K562 (cell line): ENCODE measurements at regions not wholly inside any gene's neighbourhood (a gene's known extent, or its start where the extent isn't known, plus 50 kb on each side); places are given as distances from the start of the nearest gene placed in this dataset.

Experiments
- ATAC-seq: fragments of 200-7000 bp; cut with Tn5 transposase; 3 replicates; pipeline ENCODE4 v1.9.1; 2020; ENCODE audit warnings: moderate library complexity
- BruUV-seq: library from RNA; stranded (reverse); fragments of 400-500 nt; replicated peaks from 2 replicates; lab custom pipeline; 2021; lab: Mats Ljungman, UMichigan
- CTCF ChIA-PET: fragments of 300-600 bp; formaldehyde crosslinking; extraction: SDS; loops from one replicate; lab custom pipeline; 2021; ENCODE audit warnings: low intra/inter-chr PET ratio; lab: Yijun Ruan, JAX
- POLR2A ChIA-PET: fragments of 300-600, 350-650 bp; sonication (Branson Sonifier 250); formaldehyde crosslinking; extraction: SDS; loops from one replicate; lab custom pipeline; 2021; ENCODE audit warnings: antibody characterized with exemption, inconsistent platforms; lab: Yijun Ruan, JAX
- DNase-seq, 4 experiments: peaks; one replicate each; pipeline versions ENCODE4 v3.0.0 to v3.0.0-alpha.2; 2011 to 2018; ENCODE audit warnings: low spot score in 3 of 4, mixed read lengths in 3 of 4; ENCODE audit errors: extremely low read depth in 1 of 4
- FAIRE-seq: peaks from 2 replicates; lab custom pipeline; 2011; peaks lifted over from hg19 to GRCh38; lab: Jason Lieb, UNC
- H2AFZ ChIP-seq: 2 replicates; pipeline ENCODE4 v1.6.0; 2011; ENCODE audit warnings: low read depth, low read length, control low read depth, inconsistent platforms
- H3K27ac ChIP-seq: fragments of 200-600 bp; 3 replicates; pipeline ENCODE4 v1.8.0; 2011; ENCODE audit warnings: low read depth, mild to moderate bottlenecking, control low read depth, inconsistent platforms, low read length, moderate library complexity, mixed read lengths; ENCODE audit errors: extremely low read depth
- H3K27me3 ChIP-seq, 2 experiments: fragments of 300-600 bp in 1 of 2; 2 replicates in 1 of 2; 3 replicates in 1 of 2; pipeline versions ENCODE4 v1.6.0 to v1.8.0; 2011; ENCODE audit warnings: inconsistent platforms in 2 of 2, low read length in 2 of 2, mild to moderate bottlenecking in 1 of 2, mixed read lengths in 1 of 2, moderate library complexity in 1 of 2; ENCODE audit not compliant: control insufficient read depth in 2 of 2, insufficient read depth in 2 of 2
- H3K36me3 ChIP-seq: fragments of 300-600 bp; 3 replicates; pipeline ENCODE4 v1.8.0; 2011; ENCODE audit warnings: mild to moderate bottlenecking, low read length, inconsistent platforms; ENCODE audit not compliant: control insufficient read depth, insufficient read depth
- H3K4me1 ChIP-seq, 2 experiments: fragments of 200-600 bp in 1 of 2; replicated peaks in 1 of 2; 2 replicates in 1 of 2; 3 replicates in 1 of 2; pipeline versions ENCODE4 v1.5.1 to v1.8.0; 2011; ENCODE audit warnings: inconsistent platforms in 2 of 2, low read length in 2 of 2, mild to moderate bottlenecking in 1 of 2, mixed read lengths in 1 of 2, moderate library complexity in 1 of 2; ENCODE audit not compliant: control insufficient read depth in 2 of 2, insufficient read depth in 2 of 2
- H3K4me2 ChIP-seq: 2 replicates; pipeline ENCODE4 v1.6.1; 2011; ENCODE audit warnings: low read length, control low read depth, inconsistent platforms, mixed read lengths; ENCODE audit not compliant: insufficient read depth
- H3K4me3 ChIP-seq: fragments of 200-600 bp; sonication (generic), shearing (Covaris generic); 2 replicates; pipeline ENCODE4 v1.5.1; 2016; ENCODE audit warnings: control low read depth, inconsistent platforms
- H3K79me2 ChIP-seq: fragments of 200-600 bp; 3 replicates; pipeline ENCODE4 v1.8.0; 2011; ENCODE audit warnings: low read length, inconsistent platforms; ENCODE audit not compliant: control insufficient read depth, insufficient read depth
- H3K9ac ChIP-seq, 2 experiments: 2 replicates each; pipeline versions ENCODE4 v1.6.0 to v1.6.1; 2011; ENCODE audit warnings: low read depth in 2 of 2, low read length in 2 of 2, control low read depth in 1 of 2, inconsistent platforms in 1 of 2, mild to moderate bottlenecking in 1 of 2, mixed read lengths in 1 of 2; ENCODE audit not compliant: insufficient read depth in 1 of 2
- H3K9me1 ChIP-seq: one replicate; pipeline ENCODE4 v1.6.0; 2011; ENCODE audit warnings: inconsistent platforms, mild to moderate bottlenecking, low read length, moderate library complexity; ENCODE audit not compliant: control insufficient read depth, insufficient read depth
- H3K9me3 ChIP-seq: replicated peaks from 2 replicates; pipeline ENCODE4 v1.5.1; 2011; ENCODE audit warnings: low read depth, low read length, inconsistent platforms; ENCODE audit not compliant: control insufficient read depth, insufficient read depth
- H4K20me1 ChIP-seq: replicated peaks from 2 replicates; pipeline ENCODE4 v1.6.1; 2011; ENCODE audit warnings: low read length, inconsistent platforms, mixed read lengths; ENCODE audit not compliant: control insufficient read depth, insufficient read depth
- BRD4 ChIP-seq: fragments of 200-600 bp; sonication (generic); IDR thresholded peaks from 2 replicates; pipeline ENCODE4 v1.6.1; 2017; ENCODE audit warnings: inconsistent platforms
- CC2D1A ChIP-seq: fragments of 450-650 bp; IDR thresholded peaks from 2 replicates; pipeline ENCODE4 v1.6.1; 2017; ENCODE audit warnings: mild to moderate bottlenecking
- CREM ChIP-seq: IDR thresholded peaks from 2 replicates; pipeline ENCODE4 v1.6.1; 2014; ENCODE audit warnings: antibody characterized with exemption, low read depth
- GABPA ChIP-seq: fragments of 200-800 bp; sonication (Bioruptor generic); conservative IDR thresholded peaks from 2 replicates; pipeline ENCODE4 v1.6.1; 2016; ENCODE audit warnings: low read depth, missing genetic modification characterization, missing compliant biosample characterization
- HNRNPLL ChIP-seq: fragments of 200-400 bp; formaldehyde crosslinking; IDR thresholded peaks from 2 replicates; pipeline ENCODE4 v1.6.1; 2017; ENCODE audit warnings: low read length, low read depth, mild to moderate bottlenecking; ENCODE audit not compliant: poor library complexity, severe bottlenecking
- KLF13 ChIP-seq: fragments of 450-650 bp; IDR thresholded peaks from 2 replicates; pipeline ENCODE4 v1.6.1; 2016; ENCODE audit warnings: missing genetic modification characterization, low read depth, mild to moderate bottlenecking, missing compliant biosample characterization, moderate library complexity, borderline replicate concordance
- NFE2 ChIP-seq: IDR thresholded peaks from 2 replicates; pipeline ENCODE4 v1.6.1; 2014; ENCODE audit warnings: antibody characterized with exemption, low read depth
- NR2C2 ChIP-seq, 2 experiments: fragments of 200-800 bp in 1 of 2; sonication (Bioruptor generic) in 1 of 2; sonication (generic) in 1 of 2; formaldehyde crosslinking in 1 of 2; IDR thresholded peaks; 2 replicates each; pipeline versions ENCODE4 v1.6.1 to v1.8.0; 2016 to 2022; ENCODE audit warnings: mild to moderate bottlenecking in 1 of 2, missing compliant biosample characterization in 1 of 2, missing genetic modification characterization in 1 of 2, missing genetic modification reagents in 1 of 2
- TEAD4 ChIP-seq, 2 experiments: sonication (generic) in 1 of 2; formaldehyde crosslinking in 1 of 2; IDR thresholded peaks; 2 replicates each; pipeline versions ENCODE4 v1.6.1 to v1.8.0; 2012 to 2022; ENCODE audit warnings: borderline replicate concordance in 1 of 2, inconsistent platforms in 1 of 2, low read length in 1 of 2, mild to moderate bottlenecking in 1 of 2, missing genetic modification reagents in 1 of 2
- ZNF121 ChIP-seq: sonication (generic); formaldehyde crosslinking; conservative IDR thresholded peaks from 2 replicates; pipeline ENCODE4 v1.8.0; 2022; ENCODE audit warnings: missing genetic modification reagents
- ZNF282 ChIP-seq: sonication (generic); formaldehyde crosslinking; IDR thresholded peaks from 2 replicates; pipeline ENCODE4 v1.8.1; 2023; ENCODE audit warnings: missing genetic modification reagents
- ZNF644 ChIP-seq: fragments of 200-800 bp; sonication (Bioruptor generic); IDR thresholded peaks from 2 replicates; pipeline ENCODE4 v1.6.1; 2016; ENCODE audit warnings: low read depth, missing genetic modification characterization, missing compliant biosample characterization
- ZSCAN29 ChIP-seq: fragments of 450-650 bp; IDR thresholded peaks from 2 replicates; pipeline ENCODE4 v1.6.1; 2017
- in situ Hi-C: fragments of 300-500 bp; cut with MboI; formaldehyde crosslinking; loops from 4 replicates; pipeline ENCODE4 v1.15.0; 2018; ENCODE audit warnings: inconsistent platforms, mixed read lengths
- intact Hi-C: fragments of 100-400 bp; cut with micrococcal nuclease; formaldehyde crosslinking; loops from 2 replicates; pipeline ENCODE4 v1.14.2; 2022
- TF ChIP-seq, protein P1 (sequence below): fragments of 200-600 bp; sonication (generic); IDR thresholded peaks from one replicate; pipeline ENCODE4 v1.6.1; 2012; ENCODE audit warnings: mild to moderate bottlenecking, low read depth, low read length, inconsistent platforms

DNA sequence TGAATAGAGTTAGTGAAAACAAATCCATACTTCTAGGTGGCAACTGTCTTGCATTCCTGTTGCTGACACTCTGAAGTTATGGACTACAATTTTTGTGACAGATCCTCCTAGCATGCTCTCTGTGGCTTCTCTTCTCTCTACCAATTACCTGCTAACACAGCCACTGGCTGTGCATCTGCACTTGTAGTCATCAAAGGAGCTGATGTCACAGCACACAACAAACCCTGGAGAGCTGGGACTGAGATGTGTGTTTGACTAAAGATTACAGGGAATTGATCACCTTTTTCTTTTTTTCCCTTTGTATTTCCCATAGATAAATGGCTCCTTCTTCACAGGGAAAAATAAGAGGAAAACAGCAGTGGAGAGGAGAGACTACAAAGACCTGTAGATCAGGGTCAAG, 278.4 kb upstream of the CCDC54 start:
- no peak overlapping the region for H2AFZ ChIP-seq
- intact Hi-C loops (no loop called here), in situ Hi-C loops (no loop called here)
- no peaks in the 10 kb centered on the region for H3K27me3 ChIP-seq
- DNase-seq (no peak), ATAC-seq (no peak), FAIRE-seq (no peak)
- H3K4me3 ChIP-seq: no peak overlapping the region
- BruUV-seq: no TSS peak
- no peaks in the 10 kb centered on the region for H3K9me3 ChIP-seq
- no peaks in the 10 kb centered on the region for H3K79me2 ChIP-seq
- H3K36me3 ChIP-seq: no peaks in the 10 kb centered on the region
- no peak overlapping the region for H3K4me2 ChIP-seq
- H3K4me1 ChIP-seq: no peaks in the 10 kb centered on the region
- POLR2A ChIA-PET: interaction anchor here (0.6 kb wide), 1 partner anchor 23 kb away, joined by 3 read pairs; no protein-coding TSS in a partner anchor
- H4K20me1 ChIP-seq: no peaks in the 10 kb centered on the region
- CTCF ChIA-PET: no interaction called here
- no peak overlapping the region for H3K27ac ChIP-seq
- H3K9me1 ChIP-seq: no peaks in the 10 kb centered on the region
- no peak overlapping the region for H3K9ac ChIP-seq
- no peak for TF ChIP-seq KLF13
- TF ChIP-seq ZSCAN29: no peak
- TF ChIP-seq HNRNPLL: no peak
- no peak for TF ChIP-seq NFE2
- no peak for TF ChIP-seq ZNF121 (CRISPR knock-in tag)
- TF ChIP-seq TEAD4 (IDR thresholded peaks at IDR 0.05; ENCODE audit: low read length): no peak
- TF ChIP-seq TEAD4 (CRISPR knock-in tag; IDR thresholded peaks at IDR 0.05; ENCODE audit: borderline replicate concordance): no peak
- TF ChIP-seq ZNF282 (CRISPR knock-in tag): no peak
- TF ChIP-seq GABPA (tag): no peak
- no peak for TF ChIP-seq NR2C2 (CRISPR knock-in tag; IDR thresholded peaks at IDR 0.05)
- no peak for TF ChIP-seq NR2C2 (tag; IDR thresholded peaks at IDR 0.05)
- TF ChIP-seq CC2D1A: no peak
- TF ChIP-seq CREM: no peak
- no peak for TF ChIP-seq BRD4
- TF ChIP-seq, protein P1, sequence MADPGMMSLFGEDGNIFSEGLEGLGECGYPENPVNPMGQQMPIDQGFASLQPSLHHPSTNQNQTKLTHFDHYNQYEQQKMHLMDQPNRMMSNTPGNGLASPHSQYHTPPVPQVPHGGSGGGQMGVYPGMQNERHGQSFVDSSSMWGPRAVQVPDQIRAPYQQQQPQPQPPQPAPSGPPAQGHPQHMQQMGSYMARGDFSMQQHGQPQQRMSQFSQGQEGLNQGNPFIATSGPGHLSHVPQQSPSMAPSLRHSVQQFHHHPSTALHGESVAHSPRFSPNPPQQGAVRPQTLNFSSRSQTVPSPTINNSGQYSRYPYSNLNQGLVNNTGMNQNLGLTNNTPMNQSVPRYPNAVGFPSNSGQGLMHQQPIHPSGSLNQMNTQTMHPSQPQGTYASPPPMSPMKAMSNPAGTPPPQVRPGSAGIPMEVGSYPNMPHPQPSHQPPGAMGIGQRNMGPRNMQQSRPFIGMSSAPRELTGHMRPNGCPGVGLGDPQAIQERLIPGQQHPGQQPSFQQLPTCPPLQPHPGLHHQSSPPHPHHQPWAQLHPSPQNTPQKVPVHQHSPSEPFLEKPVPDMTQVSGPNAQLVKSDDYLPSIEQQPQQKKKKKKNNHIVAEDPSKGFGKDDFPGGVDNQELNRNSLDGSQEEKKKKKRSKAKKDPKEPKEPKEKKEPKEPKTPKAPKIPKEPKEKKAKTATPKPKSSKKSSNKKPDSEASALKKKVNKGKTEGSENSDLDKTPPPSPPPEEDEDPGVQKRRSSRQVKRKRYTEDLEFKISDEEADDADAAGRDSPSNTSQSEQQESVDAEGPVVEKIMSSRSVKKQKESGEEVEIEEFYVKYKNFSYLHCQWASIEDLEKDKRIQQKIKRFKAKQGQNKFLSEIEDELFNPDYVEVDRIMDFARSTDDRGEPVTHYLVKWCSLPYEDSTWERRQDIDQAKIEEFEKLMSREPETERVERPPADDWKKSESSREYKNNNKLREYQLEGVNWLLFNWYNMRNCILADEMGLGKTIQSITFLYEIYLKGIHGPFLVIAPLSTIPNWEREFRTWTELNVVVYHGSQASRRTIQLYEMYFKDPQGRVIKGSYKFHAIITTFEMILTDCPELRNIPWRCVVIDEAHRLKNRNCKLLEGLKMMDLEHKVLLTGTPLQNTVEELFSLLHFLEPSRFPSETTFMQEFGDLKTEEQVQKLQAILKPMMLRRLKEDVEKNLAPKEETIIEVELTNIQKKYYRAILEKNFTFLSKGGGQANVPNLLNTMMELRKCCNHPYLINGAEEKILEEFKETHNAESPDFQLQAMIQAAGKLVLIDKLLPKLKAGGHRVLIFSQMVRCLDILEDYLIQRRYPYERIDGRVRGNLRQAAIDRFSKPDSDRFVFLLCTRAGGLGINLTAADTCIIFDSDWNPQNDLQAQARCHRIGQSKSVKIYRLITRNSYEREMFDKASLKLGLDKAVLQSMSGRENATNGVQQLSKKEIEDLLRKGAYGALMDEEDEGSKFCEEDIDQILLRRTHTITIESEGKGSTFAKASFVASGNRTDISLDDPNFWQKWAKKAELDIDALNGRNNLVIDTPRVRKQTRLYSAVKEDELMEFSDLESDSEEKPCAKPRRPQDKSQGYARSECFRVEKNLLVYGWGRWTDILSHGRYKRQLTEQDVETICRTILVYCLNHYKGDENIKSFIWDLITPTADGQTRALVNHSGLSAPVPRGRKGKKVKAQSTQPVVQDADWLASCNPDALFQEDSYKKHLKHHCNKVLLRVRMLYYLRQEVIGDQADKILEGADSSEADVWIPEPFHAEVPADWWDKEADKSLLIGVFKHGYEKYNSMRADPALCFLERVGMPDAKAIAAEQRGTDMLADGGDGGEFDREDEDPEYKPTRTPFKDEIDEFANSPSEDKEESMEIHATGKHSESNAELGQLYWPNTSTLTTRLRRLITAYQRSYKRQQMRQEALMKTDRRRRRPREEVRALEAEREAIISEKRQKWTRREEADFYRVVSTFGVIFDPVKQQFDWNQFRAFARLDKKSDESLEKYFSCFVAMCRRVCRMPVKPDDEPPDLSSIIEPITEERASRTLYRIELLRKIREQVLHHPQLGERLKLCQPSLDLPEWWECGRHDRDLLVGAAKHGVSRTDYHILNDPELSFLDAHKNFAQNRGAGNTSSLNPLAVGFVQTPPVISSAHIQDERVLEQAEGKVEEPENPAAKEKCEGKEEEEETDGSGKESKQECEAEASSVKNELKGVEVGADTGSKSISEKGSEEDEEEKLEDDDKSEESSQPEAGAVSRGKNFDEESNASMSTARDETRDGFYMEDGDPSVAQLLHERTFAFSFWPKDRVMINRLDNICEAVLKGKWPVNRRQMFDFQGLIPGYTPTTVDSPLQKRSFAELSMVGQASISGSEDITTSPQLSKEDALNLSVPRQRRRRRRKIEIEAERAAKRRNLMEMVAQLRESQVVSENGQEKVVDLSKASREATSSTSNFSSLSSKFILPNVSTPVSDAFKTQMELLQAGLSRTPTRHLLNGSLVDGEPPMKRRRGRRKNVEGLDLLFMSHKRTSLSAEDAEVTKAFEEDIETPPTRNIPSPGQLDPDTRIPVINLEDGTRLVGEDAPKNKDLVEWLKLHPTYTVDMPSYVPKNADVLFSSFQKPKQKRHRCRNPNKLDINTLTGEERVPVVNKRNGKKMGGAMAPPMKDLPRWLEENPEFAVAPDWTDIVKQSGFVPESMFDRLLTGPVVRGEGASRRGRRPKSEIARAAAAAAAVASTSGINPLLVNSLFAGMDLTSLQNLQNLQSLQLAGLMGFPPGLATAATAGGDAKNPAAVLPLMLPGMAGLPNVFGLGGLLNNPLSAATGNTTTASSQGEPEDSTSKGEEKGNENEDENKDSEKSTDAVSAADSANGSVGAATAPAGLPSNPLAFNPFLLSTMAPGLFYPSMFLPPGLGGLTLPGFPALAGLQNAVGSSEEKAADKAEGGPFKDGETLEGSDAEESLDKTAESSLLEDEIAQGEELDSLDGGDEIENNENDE: no peak
- no peak for TF ChIP-seq ZNF644
